ENCODE measurements at regions not wholly inside any gene's neighbourhood (a gene's known extent, or its start where the extent isn't known, plus 50 kb on each side); places are given as distances from the start of the nearest gene placed in this dataset.

DNA sequence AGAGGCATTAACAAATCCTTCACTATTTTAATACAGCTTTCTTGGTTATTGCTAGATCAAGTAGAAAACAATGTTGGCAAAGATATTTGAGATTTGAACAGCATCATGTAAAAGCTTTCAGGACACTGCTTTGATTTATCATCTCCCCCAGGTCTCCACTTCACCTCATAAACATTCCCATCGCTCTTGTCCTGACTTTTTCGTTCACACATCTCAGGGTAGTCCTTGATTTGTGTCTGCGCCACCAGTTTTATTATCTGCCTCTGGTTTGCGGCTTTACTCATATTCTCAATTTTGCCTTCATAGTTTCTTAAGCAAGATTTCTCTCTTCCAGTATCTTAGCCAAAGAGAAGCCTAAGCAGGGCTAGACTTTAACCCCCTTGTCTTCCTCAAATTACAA lies 63.5 kb upstream of the ROR1 start:
- TF ChIP-seq, protein P1, sequence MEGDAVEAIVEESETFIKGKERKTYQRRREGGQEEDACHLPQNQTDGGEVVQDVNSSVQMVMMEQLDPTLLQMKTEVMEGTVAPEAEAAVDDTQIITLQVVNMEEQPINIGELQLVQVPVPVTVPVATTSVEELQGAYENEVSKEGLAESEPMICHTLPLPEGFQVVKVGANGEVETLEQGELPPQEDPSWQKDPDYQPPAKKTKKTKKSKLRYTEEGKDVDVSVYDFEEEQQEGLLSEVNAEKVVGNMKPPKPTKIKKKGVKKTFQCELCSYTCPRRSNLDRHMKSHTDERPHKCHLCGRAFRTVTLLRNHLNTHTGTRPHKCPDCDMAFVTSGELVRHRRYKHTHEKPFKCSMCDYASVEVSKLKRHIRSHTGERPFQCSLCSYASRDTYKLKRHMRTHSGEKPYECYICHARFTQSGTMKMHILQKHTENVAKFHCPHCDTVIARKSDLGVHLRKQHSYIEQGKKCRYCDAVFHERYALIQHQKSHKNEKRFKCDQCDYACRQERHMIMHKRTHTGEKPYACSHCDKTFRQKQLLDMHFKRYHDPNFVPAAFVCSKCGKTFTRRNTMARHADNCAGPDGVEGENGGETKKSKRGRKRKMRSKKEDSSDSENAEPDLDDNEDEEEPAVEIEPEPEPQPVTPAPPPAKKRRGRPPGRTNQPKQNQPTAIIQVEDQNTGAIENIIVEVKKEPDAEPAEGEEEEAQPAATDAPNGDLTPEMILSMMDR (IDR thresholded peaks at IDR 0.05), result no peak
- ATAC-seq (ENCODE audit: low FRiP score) (no peak), DNase-seq (ENCODE audit: low spot score) (no peak)

- no peak for DNase-seq (ENCODE audit: low spot score)
- TF ChIP-seq, protein P1 (IDR thresholded peaks at IDR 0.05), result no peak
- no peak for ATAC-seq (ENCODE audit: low FRiP score)
Observed at GRCh38 chr1:63710761-63711380, 62.9 kb upstream of the ROR1 start.

- ATAC-seq (ENCODE audit: low FRiP score) (no peak), DNase-seq (ENCODE audit: low spot score) (no peak)
Observed at GRCh38 chr1:63713041-63713440, 60.8 kb upstream of the ROR1 start.

DNA sequence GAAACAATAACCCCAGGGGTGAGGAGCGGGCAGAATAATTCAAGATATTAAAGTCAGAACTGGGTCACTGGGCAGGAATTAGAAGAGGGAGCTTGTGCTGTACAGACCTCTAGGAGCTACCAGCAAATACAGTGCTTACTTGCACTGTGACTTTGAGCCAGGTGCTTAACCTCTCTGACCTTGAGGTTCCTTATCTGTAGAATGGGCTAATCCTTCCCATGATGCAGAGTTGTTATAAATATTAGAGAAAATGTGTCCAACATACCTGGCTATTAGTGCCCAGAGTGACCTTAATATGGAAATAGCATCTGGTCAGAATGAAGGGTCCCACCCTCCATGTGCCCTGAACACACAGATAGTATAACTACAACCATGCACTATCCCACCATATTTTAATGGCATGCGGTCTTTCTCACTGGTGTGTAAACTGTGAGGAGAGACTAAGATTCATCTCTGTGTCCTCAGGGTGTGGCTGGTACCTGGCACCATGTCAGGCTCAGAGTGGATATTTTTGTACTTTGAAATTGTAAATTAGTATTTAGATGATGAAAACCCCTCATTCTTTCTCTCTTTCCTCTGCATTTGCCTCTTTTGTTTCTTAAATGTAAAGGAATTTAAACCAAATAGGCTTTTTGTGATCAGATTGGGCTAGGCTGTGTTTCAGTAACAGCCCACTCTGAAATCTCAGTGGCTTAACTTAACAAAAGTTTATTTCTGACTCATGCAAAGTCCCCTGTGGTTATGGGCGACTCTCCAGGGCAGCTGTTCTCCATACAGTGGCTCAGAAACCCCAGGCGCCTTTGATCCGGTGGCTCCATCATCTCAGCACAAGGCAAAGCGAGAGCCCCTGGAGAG lies 60.0 kb upstream of the ROR1 start:
- TF ChIP-seq, protein P1 (IDR thresholded peaks at IDR 0.05), result no peak
- ATAC-seq (ENCODE audit: low FRiP score), result no peak
- no peak for DNase-seq (ENCODE audit: low spot score)

More at GRCh38 chr1:63713041-63713440, 60.8 kb upstream of the ROR1 start:
- TF ChIP-seq, protein P1 (IDR thresholded peaks at IDR 0.05), result no peak

DNA sequence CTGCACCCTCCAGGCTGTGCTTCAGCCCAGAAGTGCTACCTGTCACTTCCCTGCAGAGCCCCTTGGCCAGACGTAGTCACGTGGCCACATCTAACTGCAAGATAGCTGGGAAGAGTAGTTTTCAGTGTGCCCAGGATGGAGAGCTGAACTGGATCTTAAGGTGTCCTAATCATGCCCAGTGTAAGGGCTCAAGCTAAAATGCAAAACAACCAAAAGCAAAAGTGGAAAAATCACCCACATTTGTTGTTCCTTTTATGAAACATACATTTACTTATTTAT lies 59.4 kb upstream of the ROR1 start:
- TF ChIP-seq, protein P1 (IDR thresholded peaks at IDR 0.05), result no peak
- ATAC-seq (ENCODE audit: low FRiP score), result no peak
- no peak for DNase-seq (ENCODE audit: low spot score)

GRCh38 chr1:63717511-63718065 lies 56.2 kb upstream of the ROR1 start:
- no peak for ATAC-seq (ENCODE audit: low FRiP score)
- TF ChIP-seq, protein P1 (IDR thresholded peaks at IDR 0.05), result no peak
- DNase-seq (ENCODE audit: low spot score), result no peak
